ENCODE measurements at regions not wholly inside any gene's neighbourhood (a gene's known extent, or its start where the extent isn't known, plus 50 kb on each side); places are given as distances from the start of the nearest gene placed in this dataset.

- Histone ChIP-seq H3K27me3 (ENCODE audit: control insufficient read depth in 1 of 2, insufficient read depth in 1 of 2, low read length in 2 of 2) (peaks cover 0 to 4% of the 10 kb centered on the region in 2 experiments), H3K36me3 (ENCODE audit: control insufficient read depth in 1 of 2, insufficient read depth in 2 of 2, low read depth in 1 of 2, low read length in 2 of 2) (no peaks in the 10 kb centered on the region), H3K14ac (ENCODE audit: low read length in 2 of 2) (no peak overlapping the region), H3K9me3 (ENCODE audit: control insufficient read depth, low read length) (no peaks in the 10 kb centered on the region), H4K8ac (ENCODE audit: low read length) (no peak overlapping the region), H3K4me3 (ENCODE audit: insufficient read depth in 1 of 2, low read depth in 1 of 2, low read length in 2 of 2) (no peak overlapping the region), H2AK5ac (ENCODE audit: low read length, severe bottlenecking) (no peak overlapping the region), H3K4me1 (ENCODE audit: control insufficient read depth, insufficient read depth, low read depth, low read length) (no peaks in the 10 kb centered on the region), H3K23ac (ENCODE audit: low read length in 2 of 2) (no peak overlapping the region), H4K91ac (ENCODE audit: low read length) (no peak overlapping the region), H3K79me1 (replicated peaks; ENCODE audit: low read length, poor library complexity, severe bottlenecking) (no peaks in the 10 kb centered on the region), H2BK12ac (ENCODE audit: low read length in 2 of 2) (no peak overlapping the region), H2BK5ac (ENCODE audit: low read depth, low read length, poor library complexity, severe bottlenecking) (no peak overlapping the region), H3K27ac (ENCODE audit: low read length, poor library complexity, severe bottlenecking) (no peak overlapping the region), H2BK15ac (ENCODE audit: low read depth, poor library complexity, severe bottlenecking) (no peak overlapping the region), H2AFZ (ENCODE audit: low read depth, low read length) (no peak overlapping the region), H3K4me2 (ENCODE audit: low read length, poor library complexity, severe bottlenecking) (no peak overlapping the region), H2BK120ac (ENCODE audit: low read depth, low read length) (no peak overlapping the region), H3K9ac (ENCODE audit: low read length) (no peak overlapping the region), H3K18ac (ENCODE audit: low read depth in 1 of 2, low read length in 2 of 2) (no peak overlapping the region), H3K4ac (ENCODE audit: low read depth in 1 of 2, low read length in 2 of 2) (no peak overlapping the region)
- 94% methylated on average over 3 of the region's 3 CpGs for WGBS
- DNase-seq = no peak
Observed at GRCh38 chr15:37751401-37751800, 183.0 kb upstream of the TMCO5A start.

DNA sequence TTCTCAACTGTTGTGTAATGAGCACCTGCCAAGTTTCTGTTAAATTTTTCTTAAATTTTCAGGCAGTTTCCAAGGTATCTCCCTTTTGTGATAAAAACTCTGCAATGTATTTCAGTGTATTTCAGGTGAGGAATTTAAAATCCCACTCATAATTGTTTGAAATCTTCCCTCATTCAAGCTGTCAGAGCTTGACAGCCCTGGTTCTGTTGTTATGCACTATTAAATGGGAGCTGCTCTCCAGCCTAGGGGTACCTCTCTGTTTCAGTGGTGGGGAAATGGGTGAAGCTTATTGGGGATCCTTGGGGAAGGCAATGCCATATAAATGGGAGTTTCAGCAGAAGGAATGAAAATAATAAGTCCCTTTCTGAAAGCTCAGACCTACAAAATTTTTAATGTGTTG, 178.0 kb upstream of the TMCO5A start:
- Histone ChIP-seq H2BK15ac (ENCODE audit: low read depth, poor library complexity, severe bottlenecking) (no peak overlapping the region), H2AK5ac (ENCODE audit: low read length, severe bottlenecking) (no peak overlapping the region), H3K9ac (ENCODE audit: low read length) (no peak overlapping the region), H3K4ac (ENCODE audit: low read depth in 1 of 2, low read length in 2 of 2) (no peak overlapping the region), H3K4me3 (ENCODE audit: insufficient read depth in 1 of 2, low read depth in 1 of 2, low read length in 2 of 2) (no peak overlapping the region), H2BK12ac (ENCODE audit: low read length in 2 of 2) (no peak overlapping the region), H3K18ac (ENCODE audit: low read depth in 1 of 2, low read length in 2 of 2) (no peak overlapping the region), H3K9me3 (ENCODE audit: control insufficient read depth, low read length) (no peaks in the 10 kb centered on the region), H2BK120ac (ENCODE audit: low read depth, low read length) (no peak overlapping the region), H4K91ac (ENCODE audit: low read length) (no peak overlapping the region), H3K14ac (ENCODE audit: low read length in 2 of 2) (no peak overlapping the region), H3K4me2 (ENCODE audit: low read length, poor library complexity, severe bottlenecking) (no peak overlapping the region), H3K4me1 (ENCODE audit: control insufficient read depth, insufficient read depth, low read depth, low read length) (no peaks in the 10 kb centered on the region), H3K23ac (ENCODE audit: low read length in 2 of 2) (no peak overlapping the region), H3K27me3 (ENCODE audit: control insufficient read depth in 1 of 2, insufficient read depth in 1 of 2, low read length in 2 of 2) (peaks cover 0 to 4% of the 10 kb centered on the region in 2 experiments), H2BK5ac (ENCODE audit: low read depth, low read length, poor library complexity, severe bottlenecking) (no peak overlapping the region), H3K79me1 (replicated peaks; ENCODE audit: low read length, poor library complexity, severe bottlenecking) (no peaks in the 10 kb centered on the region), H4K8ac (ENCODE audit: low read length) (no peak overlapping the region), H3K36me3 (ENCODE audit: control insufficient read depth in 1 of 2, insufficient read depth in 2 of 2, low read depth in 1 of 2, low read length in 2 of 2) (no peaks in the 10 kb centered on the region), H3K27ac (ENCODE audit: low read length, poor library complexity, severe bottlenecking) (no peak overlapping the region), H2AFZ (ENCODE audit: low read depth, low read length) (no peak overlapping the region)
- DNase-seq = no peak

DNA sequence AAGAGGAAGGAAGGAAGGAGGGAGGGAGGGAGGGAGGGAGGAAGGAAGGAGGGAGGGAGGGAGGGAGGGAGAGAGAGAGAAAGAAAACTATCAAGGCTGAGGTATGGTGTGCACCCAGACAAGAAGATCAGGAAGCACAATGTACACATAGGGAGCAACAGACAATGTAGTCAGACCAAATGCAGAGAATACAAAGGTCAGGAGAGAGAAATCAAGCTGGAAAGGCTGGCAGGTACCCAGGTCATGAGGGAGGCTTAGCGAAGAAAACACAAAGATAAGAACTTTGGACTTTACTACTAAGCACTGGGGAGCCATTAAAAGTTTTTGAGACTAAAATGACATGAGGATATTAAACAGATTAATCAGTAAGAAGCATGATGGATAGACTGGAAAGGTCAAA, 176.0 kb upstream of the TMCO5A start:
- no peak overlapping the region for H3K27ac ChIP-seq (ENCODE audit: low read length, poor library complexity, severe bottlenecking)
- H2AFZ ChIP-seq (ENCODE audit: low read depth, low read length) = no peak overlapping the region
- no peaks in the 10 kb centered on the region for H3K79me1 ChIP-seq (replicated peaks; ENCODE audit: low read length, poor library complexity, severe bottlenecking)
- H3K9ac ChIP-seq (ENCODE audit: low read length) = no peak overlapping the region
- no peak overlapping the region for H3K14ac ChIP-seq (ENCODE audit: low read length in 2 of 2)
- H4K91ac ChIP-seq (ENCODE audit: low read length) = no peak overlapping the region
- no peak overlapping the region for H4K8ac ChIP-seq (ENCODE audit: low read length)
- 100% methylated on average over 1 of the region's 1 CpG for WGBS
- no peak overlapping the region for H3K4ac ChIP-seq (ENCODE audit: low read depth in 1 of 2, low read length in 2 of 2)
- H2BK5ac ChIP-seq (ENCODE audit: low read depth, low read length, poor library complexity, severe bottlenecking) = no peak overlapping the region
- H3K4me3 ChIP-seq (ENCODE audit: insufficient read depth in 1 of 2, low read depth in 1 of 2, low read length in 2 of 2) = no peak overlapping the region
- H3K36me3 ChIP-seq (ENCODE audit: control insufficient read depth in 1 of 2, insufficient read depth in 2 of 2, low read depth in 1 of 2, low read length in 2 of 2) = no peaks in the 10 kb centered on the region
- no peak overlapping the region for H3K23ac ChIP-seq (ENCODE audit: low read length in 2 of 2)
- no peak overlapping the region for H3K4me2 ChIP-seq (ENCODE audit: low read length, poor library complexity, severe bottlenecking)
- H2BK15ac ChIP-seq (ENCODE audit: low read depth, poor library complexity, severe bottlenecking) = no peak overlapping the region
- no peak overlapping the region for H2BK120ac ChIP-seq (ENCODE audit: low read depth, low read length)
- no peak overlapping the region for H3K18ac ChIP-seq (ENCODE audit: low read depth in 1 of 2, low read length in 2 of 2)
- no peak for DNase-seq
- H2AK5ac ChIP-seq (ENCODE audit: low read length, severe bottlenecking) = no peak overlapping the region
- H2BK12ac ChIP-seq (ENCODE audit: low read length in 2 of 2) = no peak overlapping the region
- H3K27me3 ChIP-seq (ENCODE audit: control insufficient read depth in 1 of 2, insufficient read depth in 1 of 2, low read length in 2 of 2) = peaks cover 0 to 4% of the 10 kb centered on the region in 2 experiments
- H3K9me3 ChIP-seq (ENCODE audit: control insufficient read depth, low read length) = no peaks in the 10 kb centered on the region
- no peaks in the 10 kb centered on the region for H3K4me1 ChIP-seq (ENCODE audit: control insufficient read depth, insufficient read depth, low read depth, low read length)

DNA sequence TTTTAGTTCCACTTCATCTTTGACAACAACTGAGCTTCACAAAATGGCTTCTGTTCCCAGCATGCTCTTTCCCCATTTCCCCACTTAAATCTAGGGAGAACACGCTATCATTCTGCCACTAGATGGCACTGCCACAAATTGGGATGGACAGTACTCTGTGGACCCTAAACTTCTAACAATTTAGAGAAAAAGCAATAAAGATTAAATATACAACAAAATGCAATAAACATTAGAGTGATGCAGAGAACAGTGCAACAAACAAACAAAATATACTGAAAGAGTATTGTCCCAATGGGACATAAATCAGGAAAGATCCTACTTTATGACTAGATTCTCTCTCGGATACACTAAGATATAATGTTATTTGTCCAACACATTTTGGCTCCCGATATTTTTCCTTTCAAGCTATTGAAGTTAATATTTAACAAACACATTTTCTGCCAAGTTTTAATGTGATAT, 169.7 kb upstream of the TMCO5A start:
- H3K27ac ChIP-seq (ENCODE audit: low read length, poor library complexity, severe bottlenecking) = no peak overlapping the region
- H2BK12ac ChIP-seq (ENCODE audit: low read length in 2 of 2) = no peak overlapping the region
- no peaks in the 10 kb centered on the region for H3K9me3 ChIP-seq (ENCODE audit: control insufficient read depth, low read length)
- no peak overlapping the region for H3K18ac ChIP-seq (ENCODE audit: low read depth in 1 of 2, low read length in 2 of 2)
- H3K79me1 ChIP-seq (replicated peaks; ENCODE audit: low read length, poor library complexity, severe bottlenecking) = no peaks in the 10 kb centered on the region
- peaks cover 2% of the 10 kb centered on the region for H3K4me1 ChIP-seq (ENCODE audit: control insufficient read depth, insufficient read depth, low read depth, low read length)
- no peak overlapping the region for H2BK120ac ChIP-seq (ENCODE audit: low read depth, low read length)
- H3K4me2 ChIP-seq (ENCODE audit: low read length, poor library complexity, severe bottlenecking) = no peak overlapping the region
- H3K27me3 ChIP-seq (ENCODE audit: control insufficient read depth in 1 of 2, insufficient read depth in 1 of 2, low read length in 2 of 2) = no peaks in the 10 kb centered on the region
- H3K9ac ChIP-seq (ENCODE audit: low read length) = peak overlapping the region; percentile 76
- H2BK5ac ChIP-seq (ENCODE audit: low read depth, low read length, poor library complexity, severe bottlenecking) = no peak overlapping the region
- no peak overlapping the region for H2AFZ ChIP-seq (ENCODE audit: low read depth, low read length)
- H3K14ac ChIP-seq (ENCODE audit: low read length in 2 of 2) = no peak overlapping the region
- no peak overlapping the region for H3K4ac ChIP-seq (ENCODE audit: low read depth in 1 of 2, low read length in 2 of 2)
- DNase-seq = peak; percentile 58
- no peaks in the 10 kb centered on the region for H3K36me3 ChIP-seq (ENCODE audit: control insufficient read depth in 1 of 2, insufficient read depth in 2 of 2, low read depth in 1 of 2, low read length in 2 of 2)
- no peak overlapping the region for H2BK15ac ChIP-seq (ENCODE audit: low read depth, poor library complexity, severe bottlenecking)
- no peak overlapping the region for H3K23ac ChIP-seq (ENCODE audit: low read length in 2 of 2)
- 70% methylated on average over 3 of the region's 3 CpGs for WGBS
- H4K91ac ChIP-seq (ENCODE audit: low read length) = no peak overlapping the region
- no peak overlapping the region for H4K8ac ChIP-seq (ENCODE audit: low read length)
- H2AK5ac ChIP-seq (ENCODE audit: low read length, severe bottlenecking) = no peak overlapping the region
- no peak overlapping the region for H3K4me3 ChIP-seq (ENCODE audit: insufficient read depth in 1 of 2, low read depth in 1 of 2, low read length in 2 of 2)

All from mesenchymal stem cell (in vitro differentiated cells and primary cell).